ENCODE measurements at regions not wholly inside any gene's neighbourhood (a gene's known extent, or its start where the extent isn't known, plus 50 kb on each side); places are given as distances from the start of the nearest gene placed in this dataset.

DNA sequence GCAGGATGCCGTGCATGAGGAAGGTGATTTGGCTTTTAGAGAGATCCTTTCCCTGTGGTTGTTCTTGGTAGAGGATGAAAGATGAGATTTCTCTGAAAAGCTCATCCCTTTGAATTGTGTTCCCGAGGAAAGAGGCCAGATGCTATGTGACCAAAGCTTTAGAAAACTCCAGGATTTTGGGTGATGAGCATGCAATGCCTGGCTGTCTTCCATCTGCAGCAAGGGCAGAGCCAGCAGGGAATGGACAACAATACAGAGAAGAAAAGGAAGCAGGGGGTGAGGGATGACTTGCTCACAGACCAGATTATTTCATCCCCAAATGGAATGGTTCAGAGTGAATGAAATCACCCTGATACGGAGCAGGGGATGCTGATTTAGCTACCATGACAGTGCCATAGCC is 949.7 kb upstream of the EEF2KMT start:
- Mint-ChIP-seq H3K27ac (ENCODE audit: low read depth) (no peak overlapping the region), H3K36me3 (ENCODE audit: insufficient read depth) (no peaks in the 10 kb centered on the region), H3K4me1 (no peaks in the 10 kb centered on the region), H3K9me3 (peaks cover 21% of the 10 kb centered on the region), H3K27me3 (no peaks in the 10 kb centered on the region), H3K4me3 (no peak overlapping the region)
- ATAC-seq (replicated peaks; ENCODE audit: extremely low read depth, poor library complexity, severe bottlenecking) (no peak), DNase-seq (ENCODE audit: low spot score in 2 of 2) (no peak)

DNA sequence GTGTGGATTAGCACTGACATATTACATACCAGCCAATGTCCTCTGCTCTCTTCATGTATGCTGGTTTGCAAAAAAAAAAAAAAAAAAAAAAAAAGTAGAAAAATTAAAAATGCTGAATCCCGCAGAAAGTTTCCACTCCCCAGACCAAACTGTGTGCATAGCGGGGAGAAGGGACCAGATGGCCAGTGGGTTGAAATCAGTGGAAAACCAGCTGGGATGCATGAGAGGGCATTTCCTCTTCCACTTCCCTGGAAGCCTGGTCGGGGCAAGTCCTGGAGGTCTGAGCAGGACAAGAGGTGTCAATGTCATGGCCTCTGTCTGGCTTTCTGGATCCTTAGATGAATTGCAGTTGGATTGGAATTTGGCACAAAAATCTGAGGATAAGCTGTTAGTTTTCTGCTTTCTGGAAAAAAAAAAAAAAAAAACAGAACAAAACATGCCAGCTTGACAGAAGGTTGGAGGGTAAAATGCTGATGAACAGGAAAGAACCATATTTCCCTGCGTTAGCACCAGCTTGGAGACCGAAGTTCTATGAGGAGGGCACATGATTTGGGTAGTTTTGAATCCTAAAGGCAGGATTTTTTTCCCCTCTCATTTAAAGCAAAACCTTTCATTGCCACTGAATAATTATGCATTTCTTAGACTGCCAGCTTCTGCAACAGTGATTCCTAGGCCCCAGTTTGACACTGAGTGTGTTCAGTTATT is 941.5 kb upstream of the EEF2KMT start:
- peaks cover 11% of the 10 kb centered on the region for H3K9me3 Mint-ChIP-seq
- no peak overlapping the region for H3K27ac Mint-ChIP-seq (ENCODE audit: low read depth)
- ATAC-seq (replicated peaks; ENCODE audit: extremely low read depth, poor library complexity, severe bottlenecking): no peak
- no peak for DNase-seq (ENCODE audit: low spot score in 2 of 2)
- H3K4me3 Mint-ChIP-seq: no peak overlapping the region
- H3K36me3 Mint-ChIP-seq (ENCODE audit: insufficient read depth): no peaks in the 10 kb centered on the region
- H3K4me1 Mint-ChIP-seq: no peaks in the 10 kb centered on the region
- H3K27me3 Mint-ChIP-seq: no peaks in the 10 kb centered on the region

GRCh38 chr16:6035161-6035560 is 937.6 kb upstream of the EEF2KMT start:
- Mint-ChIP-seq H3K27me3 (no peaks in the 10 kb centered on the region), H3K9me3 (peaks cover 11% of the 10 kb centered on the region), H3K36me3 (ENCODE audit: insufficient read depth) (no peaks in the 10 kb centered on the region), H3K27ac (ENCODE audit: low read depth) (no peak overlapping the region), H3K4me3 (no peak overlapping the region), H3K4me1 (no peaks in the 10 kb centered on the region)
- no peak for ATAC-seq (replicated peaks; ENCODE audit: extremely low read depth, poor library complexity, severe bottlenecking)
- DNase-seq (ENCODE audit: low spot score in 2 of 2): no peak

DNA sequence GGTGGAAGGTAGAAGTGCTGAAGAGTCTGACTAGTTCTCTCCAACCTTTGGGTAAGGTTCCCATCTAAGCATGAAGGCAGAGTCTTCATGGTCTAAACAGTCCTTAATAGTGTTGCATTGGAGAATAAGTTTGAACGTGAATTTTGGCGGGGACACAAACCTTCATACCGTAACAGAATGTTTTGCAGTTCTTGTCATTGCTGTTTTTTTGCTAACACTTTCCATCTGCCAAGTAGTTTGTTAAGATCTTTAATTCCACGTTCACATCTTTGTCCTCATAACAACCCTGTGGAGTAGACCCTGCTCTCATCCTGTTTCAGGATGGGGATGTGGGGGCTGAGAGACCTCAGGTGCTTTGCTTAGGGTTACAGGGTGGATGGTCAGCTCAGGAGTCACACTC is 936.9 kb upstream of the EEF2KMT start:
- H3K4me1 Mint-ChIP-seq: no peaks in the 10 kb centered on the region
- H3K36me3 Mint-ChIP-seq (ENCODE audit: insufficient read depth): no peaks in the 10 kb centered on the region
- DNase-seq (ENCODE audit: low spot score in 2 of 2) (no peak), ATAC-seq (replicated peaks; ENCODE audit: extremely low read depth, poor library complexity, severe bottlenecking) (no peak)
- H3K27ac Mint-ChIP-seq (ENCODE audit: low read depth): no peak overlapping the region
- H3K9me3 Mint-ChIP-seq: peaks cover 11% of the 10 kb centered on the region
- H3K4me3 Mint-ChIP-seq: no peak overlapping the region
- H3K27me3 Mint-ChIP-seq: no peaks in the 10 kb centered on the region

- Mint-ChIP-seq H3K27ac (ENCODE audit: low read depth) (no peak overlapping the region), H3K9me3 (peaks cover 16% of the 10 kb centered on the region), H3K4me3 (no peak overlapping the region), H3K36me3 (ENCODE audit: insufficient read depth) (no peaks in the 10 kb centered on the region), H3K27me3 (no peaks in the 10 kb centered on the region), H3K4me1 (no peaks in the 10 kb centered on the region)
- ATAC-seq (replicated peaks; ENCODE audit: extremely low read depth, poor library complexity, severe bottlenecking) (no peak), DNase-seq (ENCODE audit: low spot score in 2 of 2) (no peak)
These were observed 934.8 kb upstream of the EEF2KMT start for GRCh38 chr16:6032438-6032837.

DNA sequence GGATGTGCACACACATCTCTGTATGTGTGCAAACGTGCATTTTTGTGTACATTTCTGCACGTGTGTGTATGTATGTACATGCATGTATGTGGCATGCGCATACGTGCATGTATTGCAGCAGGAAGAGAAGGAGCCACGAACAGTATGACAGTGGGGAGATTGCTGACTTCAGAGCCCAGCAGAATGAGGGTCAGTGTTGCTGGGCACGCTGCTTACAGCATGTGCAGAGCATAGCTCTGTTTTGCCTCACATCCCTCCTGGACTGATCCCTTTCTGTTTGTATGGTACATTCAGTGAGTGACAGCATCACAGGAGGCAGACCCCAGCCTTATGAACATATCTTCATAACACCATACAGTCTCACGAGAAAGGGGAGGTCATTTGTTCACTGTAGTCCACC is 934.0 kb upstream of the EEF2KMT start:
- H3K27me3 Mint-ChIP-seq: no peaks in the 10 kb centered on the region
- no peaks in the 10 kb centered on the region for H3K4me1 Mint-ChIP-seq
- peaks cover 16% of the 10 kb centered on the region for H3K9me3 Mint-ChIP-seq
- H3K4me3 Mint-ChIP-seq: no peak overlapping the region
- no peak for DNase-seq (ENCODE audit: low spot score in 2 of 2)
- no peak for ATAC-seq (replicated peaks; ENCODE audit: extremely low read depth, poor library complexity, severe bottlenecking)
- H3K36me3 Mint-ChIP-seq (ENCODE audit: insufficient read depth): no peaks in the 10 kb centered on the region
- H3K27ac Mint-ChIP-seq (ENCODE audit: low read depth): no peak overlapping the region

GRCh38 chr16:6031102-6031501 is 933.5 kb upstream of the EEF2KMT start:
- DNase-seq (ENCODE audit: low spot score in 2 of 2) (no peak), ATAC-seq (replicated peaks; ENCODE audit: extremely low read depth, poor library complexity, severe bottlenecking) (no peak)
- H3K4me3 Mint-ChIP-seq: no peak overlapping the region
- no peak overlapping the region for H3K27ac Mint-ChIP-seq (ENCODE audit: low read depth)
- H3K27me3 Mint-ChIP-seq: no peaks in the 10 kb centered on the region
- no peaks in the 10 kb centered on the region for H3K4me1 Mint-ChIP-seq
- no peaks in the 10 kb centered on the region for H3K36me3 Mint-ChIP-seq (ENCODE audit: insufficient read depth)
- peaks cover 16% of the 10 kb centered on the region for H3K9me3 Mint-ChIP-seq

DNA sequence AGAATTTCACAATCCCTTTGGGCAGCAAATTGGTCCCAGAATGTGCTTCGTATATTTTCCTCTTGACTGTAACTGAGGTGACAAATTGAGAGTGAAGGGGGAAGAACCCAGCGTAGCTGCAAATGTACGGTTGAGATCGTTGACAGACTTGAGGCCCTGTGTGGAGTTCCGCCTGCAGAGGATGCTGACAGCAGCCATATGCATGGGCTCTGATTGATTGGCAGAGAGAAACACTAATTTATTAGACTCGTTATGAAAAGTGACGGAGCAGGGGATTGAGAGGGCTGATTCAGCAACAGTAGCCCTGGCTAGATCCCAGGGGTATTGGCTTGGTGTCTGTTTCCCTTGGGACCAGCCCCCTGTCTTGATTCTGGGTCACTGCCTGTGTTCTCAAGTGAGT is 930.1 kb upstream of the EEF2KMT start:
- Mint-ChIP-seq H3K4me1 (no peaks in the 10 kb centered on the region), H3K4me3 (no peak overlapping the region), H3K36me3 (ENCODE audit: insufficient read depth) (no peaks in the 10 kb centered on the region), H3K27me3 (no peaks in the 10 kb centered on the region), H3K27ac (ENCODE audit: low read depth) (no peak overlapping the region), H3K9me3 (peaks cover 11% of the 10 kb centered on the region)
- DNase-seq (ENCODE audit: low spot score in 2 of 2): no peak
- ATAC-seq (replicated peaks; ENCODE audit: extremely low read depth, poor library complexity, severe bottlenecking): no peak

DNA sequence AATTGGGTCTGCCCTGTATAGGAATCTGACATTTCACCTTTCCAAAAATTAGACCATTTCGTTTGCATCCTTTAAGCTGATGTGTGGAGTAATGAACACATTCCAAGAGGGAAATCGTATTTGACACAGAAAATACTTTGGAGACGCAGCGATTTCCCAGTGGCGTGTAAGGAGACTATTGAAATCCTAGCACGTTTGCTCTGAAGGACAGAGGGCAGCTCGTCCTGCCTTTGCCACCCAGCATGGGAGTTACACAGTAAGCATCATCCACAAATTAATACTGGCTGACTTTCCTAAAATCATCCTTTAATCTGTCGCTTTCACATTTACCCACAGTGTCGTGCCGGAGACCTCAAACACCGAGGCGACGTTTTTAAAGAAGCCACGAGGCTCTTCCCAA is 925.9 kb upstream of the EEF2KMT start:
- no peaks in the 10 kb centered on the region for H3K4me1 Mint-ChIP-seq
- H3K36me3 Mint-ChIP-seq (ENCODE audit: insufficient read depth): peaks cover 2% of the 10 kb centered on the region
- no peak overlapping the region for H3K4me3 Mint-ChIP-seq
- H3K9me3 Mint-ChIP-seq: peaks cover 5% of the 10 kb centered on the region
- peaks cover 2% of the 10 kb centered on the region for H3K27me3 Mint-ChIP-seq
- no peak for ATAC-seq (replicated peaks; ENCODE audit: extremely low read depth, poor library complexity, severe bottlenecking)
- H3K27ac Mint-ChIP-seq (ENCODE audit: low read depth): no peak overlapping the region
- DNase-seq (ENCODE audit: low spot score in 2 of 2): no peak

DNA sequence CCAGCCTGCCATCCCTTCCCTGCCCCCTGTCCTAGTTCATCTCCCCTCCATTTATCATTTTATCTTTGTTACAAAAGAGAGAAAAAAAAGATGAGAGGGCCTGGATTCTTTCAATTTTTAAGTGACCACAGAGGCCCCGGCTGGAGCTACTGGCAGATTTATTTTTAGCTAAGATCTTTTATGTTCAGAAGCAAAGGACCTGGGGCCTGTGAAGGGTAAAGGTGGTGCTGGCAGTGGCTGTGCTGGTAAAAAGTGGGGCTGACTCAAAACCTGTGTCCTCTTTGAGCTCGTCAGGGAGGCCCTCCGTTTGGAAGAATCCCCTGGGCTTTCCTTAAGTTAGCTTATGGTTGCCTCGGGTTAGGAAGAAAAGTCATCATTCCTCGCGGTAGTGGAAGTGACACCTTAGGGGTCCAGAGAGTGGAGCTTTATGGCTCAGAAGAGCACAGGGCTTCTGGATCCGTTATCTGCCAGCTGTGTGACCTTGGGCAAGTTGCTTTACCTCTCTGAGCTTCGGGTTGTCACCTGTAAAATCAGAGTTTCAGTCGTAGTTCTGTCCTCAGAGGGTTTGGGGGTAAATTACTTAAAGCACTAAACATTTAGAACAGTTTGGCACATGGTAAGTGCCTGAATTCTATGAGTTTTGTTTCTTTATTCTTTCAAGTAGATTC is 923.8 kb upstream of the EEF2KMT start:
- Mint-ChIP-seq H3K27me3 (peaks cover 12% of the 10 kb centered on the region), H3K4me1 (no peaks in the 10 kb centered on the region), H3K9me3 (no peaks in the 10 kb centered on the region), H3K4me3 (no peak overlapping the region), H3K36me3 (ENCODE audit: insufficient read depth) (peaks cover 2% of the 10 kb centered on the region), H3K27ac (ENCODE audit: low read depth) (no peak overlapping the region)
- no peak for ATAC-seq (replicated peaks; ENCODE audit: extremely low read depth, poor library complexity, severe bottlenecking)
- DNase-seq (ENCODE audit: low spot score in 2 of 2): no peak

DNA sequence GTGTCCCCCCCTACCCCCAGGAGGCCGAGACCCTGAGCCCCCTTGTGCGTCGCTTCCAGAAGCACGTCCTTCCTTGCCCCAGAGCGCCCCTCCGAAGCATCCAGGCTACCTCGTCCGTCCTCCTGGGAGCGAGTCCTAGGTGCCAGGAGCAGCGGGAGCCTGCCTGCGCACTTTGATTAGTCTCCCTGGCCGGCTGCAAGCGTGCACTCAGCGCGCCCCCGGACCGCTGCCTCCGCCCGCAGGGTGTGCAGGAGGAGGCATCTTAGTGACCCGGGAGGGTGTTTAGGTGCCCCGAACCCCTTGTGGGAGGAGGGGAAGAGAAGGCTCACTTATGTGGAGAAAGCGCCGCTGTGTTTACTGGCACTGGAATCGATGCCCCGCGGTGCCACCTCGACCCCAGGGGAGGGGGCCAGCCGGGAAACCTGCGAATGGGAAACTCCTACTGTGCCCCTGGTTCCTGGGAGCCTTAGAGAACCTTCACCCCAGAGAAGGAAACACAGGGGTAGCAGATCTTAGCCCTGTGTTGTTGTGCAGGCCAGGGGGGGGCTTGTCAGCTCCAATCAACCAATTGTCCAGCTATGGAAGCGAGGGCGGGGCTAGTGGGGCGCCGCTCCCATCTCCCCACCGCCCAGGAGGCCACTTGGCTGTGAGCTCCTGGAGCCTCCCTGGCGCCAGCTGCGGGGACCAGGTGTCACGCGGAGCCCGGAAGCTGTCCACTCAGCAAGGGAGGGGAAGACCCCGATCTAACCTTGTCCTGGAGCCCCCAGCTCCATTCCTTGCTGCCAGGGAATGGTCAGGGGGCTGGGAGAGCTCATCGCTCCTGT is 922.8 kb upstream of the EEF2KMT start:
- DNase-seq (ENCODE audit: low spot score in 2 of 2) (no peak), ATAC-seq (replicated peaks; ENCODE audit: extremely low read depth, poor library complexity, severe bottlenecking) (no peak)
- H3K4me3 Mint-ChIP-seq: no peak overlapping the region
- H3K9me3 Mint-ChIP-seq: no peaks in the 10 kb centered on the region
- peaks cover 12% of the 10 kb centered on the region for H3K27me3 Mint-ChIP-seq
- H3K4me1 Mint-ChIP-seq: no peaks in the 10 kb centered on the region
- no peak overlapping the region for H3K27ac Mint-ChIP-seq (ENCODE audit: low read depth)
- H3K36me3 Mint-ChIP-seq (ENCODE audit: insufficient read depth): peaks cover 2% of the 10 kb centered on the region

- H3K27ac Mint-ChIP-seq (ENCODE audit: low read depth): no peak overlapping the region
- H3K27me3 Mint-ChIP-seq: peaks cover 12% of the 10 kb centered on the region
- H3K4me1 Mint-ChIP-seq: no peaks in the 10 kb centered on the region
- DNase-seq (ENCODE audit: low spot score in 2 of 2) (no peak), ATAC-seq (replicated peaks; ENCODE audit: extremely low read depth, poor library complexity, severe bottlenecking) (no peak)
- H3K36me3 Mint-ChIP-seq (ENCODE audit: insufficient read depth): peaks cover 2% of the 10 kb centered on the region
- no peak overlapping the region for H3K4me3 Mint-ChIP-seq
- no peaks in the 10 kb centered on the region for H3K9me3 Mint-ChIP-seq
These were observed 921.9 kb upstream of the EEF2KMT start for GRCh38 chr16:6019490-6019991.

Measured in central memory CD8-positive, alpha-beta T cell (primary cell).